ENCODE measurements at regions not wholly inside any gene's neighbourhood (a gene's known extent, or its start where the extent isn't known, plus 50 kb on each side); places are given as distances from the start of the nearest gene placed in this dataset.

- no peaks in the 10 kb centered on the region for H3K9me1 ChIP-seq (replicated peaks; ENCODE audit: control insufficient read depth, extremely low read depth, insufficient read depth, low read length)
- no peaks in the 10 kb centered on the region for H3K79me2 ChIP-seq (ENCODE audit: control insufficient read depth, insufficient read depth, low read length)
- H3K36me3 ChIP-seq (ENCODE audit: control insufficient read depth in 2 of 2, extremely low read depth in 1 of 2, insufficient read depth in 2 of 2, low read length in 2 of 2) = no peaks in the 10 kb centered on the region
- DNase-seq (ENCODE audit: low read depth, low spot score) (peak; percentile 67), FAIRE-seq (no peak)
- peak overlapping the region; percentile 99 for H3K27ac ChIP-seq (ENCODE audit: insufficient read depth, low read depth, low read length)
- BruUV-seq (replicated peaks) = TSS peak; percentile 71
- TF ChIP-seq FOS (IDR thresholded peaks at IDR 0.05; ENCODE audit: borderline replicate concordance, insufficient read depth, low read length) (no peak), JUN (IDR thresholded peaks at IDR 0.05; ENCODE audit: borderline replicate concordance, insufficient read depth, insufficient read length, low read depth) (no peak), GATA2 (IDR thresholded peaks at IDR 0.05; ENCODE audit: insufficient read depth, insufficient read length, low read depth, low read length) (no peak), MYC (IDR thresholded peaks at IDR 0.05; ENCODE audit: low read depth, low read length) (no peak), POLR2A (IDR thresholded peaks at IDR 0.05; ENCODE audit: low read depth, low read length) (no peak), CTCF (IDR thresholded peaks at IDR 0.05; ENCODE audit: extremely low read depth in 1 of 2, insufficient read depth in 1 of 2, low read depth in 1 of 2, low read length in 2 of 2) (no peak), EZH2 (IDR thresholded peaks at IDR 0.05; ENCODE audit: borderline replicate concordance, low read depth, low read length, severe bottlenecking) (no peak), POLR2AphosphoS5 (IDR thresholded peaks at IDR 0.05; ENCODE audit: insufficient read depth, low read depth, low read length) (no peak), MAX (IDR thresholded peaks at IDR 0.05; ENCODE audit: insufficient read depth, insufficient read length) (no peak)
- intact Hi-C loops (cut with micrococcal nuclease) (loop anchor here (2.0 to 10.0 kb wide), 6 partner anchors 54 to 1675 kb away; partner anchors contain the start of gene PCDH9), dilution Hi-C loops (cut with MboI; ENCODE audit: extremely low pct_ligation_motif_present, low sequenced_read_pairs) (no loop called here)
- no peak overlapping the region for H3K4me3 ChIP-seq (replicated peaks in 1 of 3; ENCODE audit: insufficient read depth in 1 of 3, low read depth in 1 of 3, low read length in 3 of 3)
- ChIA-PET CTCF (interaction anchor here (0.8 to 1.5 kb wide), 6 partner anchors 8 to 1311 kb away, joined by 3 to 8 read pairs (median 3); no protein-coding TSS in a partner anchor), POLR2A (interaction anchor here (0.7 to 2.9 kb wide), 2 partner anchors 20 to 891 kb away, joined by 3 to 11 read pairs; no protein-coding TSS in a partner anchor)
- peak overlapping the region; percentile 84 for H3K9ac ChIP-seq (replicated peaks; ENCODE audit: extremely low read depth, insufficient read depth, low read length)
- no peaks in the 10 kb centered on the region for H4K20me1 ChIP-seq (replicated peaks; ENCODE audit: control insufficient read depth, extremely low read depth, insufficient read depth, low read length)
- H3K27me3 ChIP-seq (ENCODE audit: control insufficient read depth in 2 of 2, insufficient read depth in 2 of 2, low read length in 2 of 2) = no peaks in the 10 kb centered on the region
- H3K9me3 ChIP-seq (replicated peaks; ENCODE audit: control insufficient read depth, insufficient read depth, low read length) = peaks cover 2% of the 10 kb centered on the region
- H3K4me1 ChIP-seq (ENCODE audit: control insufficient read depth, extremely low read depth, insufficient read depth, low read length) = peaks cover 38% of the 10 kb centered on the region
- H3K4me2 ChIP-seq (ENCODE audit: insufficient read depth, low read length) = peak overlapping the region; percentile 75
- peak overlapping the region; percentile 32 for H2AFZ ChIP-seq (ENCODE audit: low read depth, low read length)
These were observed 1317.6 kb downstream of the PCDH9 start for GRCh38 chr13:65912516-65912915.

Data from endothelial cell of umbilical vein (primary cell).